Activated CD4-positive, alpha-beta T cell treated with anti-CD3 and anti-CD28 coated beads, Interleukin-2, amount 50 U/mL, for 1 hour (primary cell): ENCODE measurements at regions not wholly inside any gene's neighbourhood (a gene's known extent, or its start where the extent isn't known, plus 50 kb on each side); places are given as distances from the start of the nearest gene placed in this dataset.

Source experiments
- DNase-seq: peaks from one replicate; pipeline ENCODE4 v3.0.0-alpha.2; 2020

DNA sequence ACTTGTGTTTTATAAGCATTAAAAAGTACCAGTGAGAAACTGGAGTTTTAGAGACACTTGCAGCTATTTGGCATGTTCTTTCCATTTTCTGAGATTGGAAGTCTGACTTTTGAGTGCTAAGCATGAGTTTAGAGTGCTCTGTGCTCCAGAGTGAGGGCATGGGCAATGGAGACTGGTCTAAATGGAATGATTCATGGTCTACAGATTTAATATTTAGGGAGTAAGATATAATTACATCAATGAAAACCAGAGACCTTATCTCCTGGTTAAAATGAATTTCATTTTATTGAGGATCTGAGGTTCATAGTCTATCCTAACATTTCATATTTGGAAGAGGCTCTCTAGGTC, 135.9 kb upstream of the RPS23 start:
- DNase-seq, result no peak

DNA sequence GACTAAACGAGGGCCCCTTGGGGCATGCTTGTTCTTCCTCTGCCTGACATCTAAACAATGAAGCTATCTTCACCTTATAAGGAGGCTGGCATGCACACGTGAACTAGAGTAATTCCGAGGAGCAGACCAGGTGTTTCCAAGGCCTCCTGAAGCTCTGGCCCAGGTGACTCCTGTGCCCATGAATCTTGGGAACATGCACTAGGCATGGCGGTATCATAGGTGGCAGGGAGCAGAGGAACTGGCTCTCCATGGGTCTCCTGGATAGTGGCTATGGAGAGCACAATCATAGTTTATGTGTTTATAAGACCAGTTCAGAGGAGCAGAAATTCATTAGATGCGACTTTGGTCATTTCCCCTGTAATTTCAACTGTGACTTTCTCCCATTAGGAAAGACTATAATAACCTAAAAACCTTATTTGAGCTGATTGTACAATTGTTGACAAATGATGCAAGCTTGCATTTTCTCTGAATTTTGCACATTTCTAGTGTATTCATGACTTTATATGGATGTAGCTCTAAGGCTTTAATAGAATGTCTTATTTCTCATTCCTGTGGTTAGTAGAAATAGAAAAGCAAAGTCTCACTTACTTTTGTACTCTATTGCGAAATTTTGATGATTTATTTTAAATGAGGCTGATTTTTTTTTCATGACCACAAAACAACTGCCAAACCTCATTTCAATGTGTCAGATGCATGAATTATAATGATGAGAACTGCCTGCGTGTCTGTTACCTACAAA, 135.3 kb upstream of the RPS23 start:
- no peak for DNase-seq

DNA sequence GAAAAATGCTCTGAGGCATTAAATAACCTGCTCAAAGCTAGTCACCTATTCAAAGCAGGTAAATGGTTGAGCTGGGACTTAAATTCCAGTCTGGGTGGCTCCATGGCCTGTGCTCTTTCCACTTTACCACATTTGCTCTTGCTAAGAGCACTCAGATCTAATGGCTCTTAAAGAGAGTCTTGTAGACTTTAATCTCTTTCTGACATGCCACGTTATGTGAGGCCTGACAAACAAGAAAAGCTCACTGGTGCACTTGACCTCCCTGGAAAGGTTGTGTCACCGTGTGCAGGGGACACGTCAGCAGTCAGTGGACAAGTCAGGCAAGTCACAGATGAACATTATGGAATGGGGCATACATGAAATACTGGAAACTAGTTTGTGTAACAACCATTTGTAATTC, 129.9 kb upstream of the RPS23 start:
- DNase-seq, result no peak

DNA sequence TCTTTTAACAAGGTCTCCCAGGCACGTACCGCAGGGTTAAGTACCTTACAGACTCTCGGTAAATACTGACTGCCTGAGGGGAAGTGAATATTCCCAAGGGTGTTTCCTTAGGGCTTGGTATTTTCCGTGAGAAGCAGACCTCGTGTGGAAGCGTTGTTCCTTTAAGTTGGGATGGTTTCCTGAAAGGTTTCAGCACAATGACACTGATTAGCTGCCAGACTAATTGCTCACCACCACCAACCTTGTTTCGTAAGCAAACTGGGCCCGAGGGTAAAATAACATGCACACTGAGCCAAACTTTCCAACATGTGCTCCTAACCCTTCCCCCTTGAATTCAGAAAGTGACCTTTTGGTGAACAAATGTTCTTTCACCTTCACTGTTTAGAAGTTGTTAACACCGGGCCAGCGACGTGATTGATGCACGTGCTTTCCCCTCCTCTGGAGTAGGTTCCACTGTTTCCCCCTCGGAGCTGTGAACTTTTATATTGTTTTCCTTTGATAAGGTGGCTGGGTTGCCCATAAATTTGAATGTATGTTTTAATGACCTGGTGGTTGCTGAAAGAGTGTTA, 128.1 kb upstream of the RPS23 start:
- DNase-seq, result no peak

DNA sequence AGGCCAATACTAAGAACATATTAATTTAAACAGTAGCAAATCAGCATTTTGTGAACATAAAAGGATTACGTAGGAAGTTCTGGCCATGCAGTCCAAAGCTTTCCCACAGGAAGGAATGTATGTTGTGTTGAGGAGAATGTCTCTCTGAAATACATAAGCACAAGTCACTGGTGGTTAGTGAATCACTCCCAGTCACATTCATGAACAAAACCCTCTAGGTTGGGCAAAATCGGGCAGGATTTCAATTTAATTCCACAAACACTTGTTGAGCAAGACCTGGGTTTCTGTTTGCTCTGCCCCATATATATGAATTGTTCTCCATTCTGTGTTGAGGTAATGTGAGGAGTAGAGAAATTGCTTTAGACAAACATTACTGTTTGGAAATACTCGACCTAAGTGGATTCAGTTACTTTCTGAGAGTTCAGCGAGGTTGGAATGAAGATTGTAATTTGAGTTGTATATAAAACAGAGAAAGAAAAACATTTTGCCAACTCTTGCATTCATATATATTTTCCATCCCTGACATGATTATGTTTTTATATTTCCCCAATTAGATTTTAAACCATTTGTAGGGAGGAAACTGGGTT, 127.6 kb upstream of the RPS23 start:
- DNase-seq, result no peak

DNA sequence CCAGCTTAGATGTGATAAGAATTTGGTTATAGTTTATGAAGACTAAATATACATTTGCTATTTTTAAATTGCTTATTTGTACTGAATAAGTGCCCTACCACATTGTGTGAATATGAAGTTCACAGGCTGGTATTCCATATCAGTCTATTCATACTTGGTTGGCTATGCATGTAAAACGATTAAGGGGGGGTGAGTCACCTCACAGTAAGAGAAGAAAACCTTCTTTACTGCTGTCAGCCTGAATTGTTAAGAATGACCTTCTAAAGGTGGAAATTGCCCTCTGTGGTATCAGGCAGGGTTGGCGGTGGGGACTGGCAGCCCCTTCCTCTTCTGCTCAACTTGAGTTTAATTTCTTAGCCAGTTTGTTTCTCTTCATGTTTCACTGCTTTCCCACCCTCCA, 127.0 kb upstream of the RPS23 start:
- DNase-seq, result no peak

DNA sequence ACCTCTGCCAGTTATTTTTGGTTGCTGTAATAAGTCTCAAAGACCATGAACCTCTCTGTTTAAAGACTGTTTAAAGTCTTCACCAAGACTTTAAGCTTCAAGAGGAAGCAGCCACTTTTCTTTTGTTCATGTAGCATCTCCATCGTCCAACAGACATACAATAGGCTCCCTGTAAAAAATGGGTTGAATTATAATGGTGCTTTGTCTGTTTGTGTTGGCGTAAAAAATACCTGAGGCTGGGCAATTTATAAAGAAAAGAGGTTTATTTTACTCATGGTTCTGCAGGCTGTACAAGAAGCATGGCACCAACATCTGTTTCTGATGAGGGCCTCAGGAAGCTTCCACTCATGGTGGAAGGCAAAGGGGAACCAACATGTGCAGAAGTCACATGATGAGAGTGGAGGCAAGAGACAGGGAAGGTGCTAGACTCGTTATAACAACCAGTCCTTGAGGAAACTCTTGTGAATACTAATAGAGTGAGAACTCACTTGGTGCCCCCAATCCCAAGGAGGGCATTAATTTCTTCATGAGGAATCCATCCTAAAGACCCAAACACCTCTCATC, 126.3 kb upstream of the RPS23 start:
- DNase-seq, result no peak

DNA sequence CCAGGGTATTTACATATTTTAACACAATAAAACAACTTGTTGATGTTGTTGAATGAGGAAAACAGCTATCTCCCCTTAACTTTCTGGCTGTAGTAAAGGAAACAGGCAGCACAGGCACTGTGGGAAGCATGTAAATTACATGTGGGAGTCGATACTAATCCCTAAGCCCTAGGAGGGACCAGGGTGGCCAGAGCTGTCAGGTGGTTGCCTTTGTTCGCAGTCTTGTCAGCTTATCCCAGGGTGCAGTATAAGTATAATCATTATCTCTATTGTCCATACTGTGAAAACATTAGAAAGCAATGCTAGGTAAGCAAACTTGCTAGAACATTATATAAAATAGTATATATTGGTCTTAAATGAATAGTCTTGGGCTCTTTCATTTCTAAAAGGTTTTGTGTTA, 125.6 kb upstream of the RPS23 start:
- DNase-seq, result no peak

DNA sequence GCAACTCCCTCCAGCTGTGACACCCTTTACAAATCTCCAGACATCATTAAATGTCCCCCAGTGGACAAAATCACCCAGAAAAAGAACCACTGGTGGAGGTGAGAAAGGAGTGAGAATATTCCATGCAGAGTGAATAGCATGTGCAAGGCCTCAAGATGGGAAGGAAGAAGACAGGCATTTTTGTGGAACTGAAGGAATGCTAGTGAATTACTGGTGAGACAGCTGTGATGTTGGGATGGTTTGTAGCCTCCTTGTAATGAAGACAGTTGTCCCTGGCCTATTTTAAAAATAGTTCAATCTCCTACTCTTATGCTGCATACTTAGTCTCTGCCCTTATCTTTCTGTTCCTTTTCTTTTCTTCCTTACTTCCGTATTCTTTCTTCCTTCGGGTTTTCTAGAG, 124.9 kb upstream of the RPS23 start:
- DNase-seq, result no peak

DNA sequence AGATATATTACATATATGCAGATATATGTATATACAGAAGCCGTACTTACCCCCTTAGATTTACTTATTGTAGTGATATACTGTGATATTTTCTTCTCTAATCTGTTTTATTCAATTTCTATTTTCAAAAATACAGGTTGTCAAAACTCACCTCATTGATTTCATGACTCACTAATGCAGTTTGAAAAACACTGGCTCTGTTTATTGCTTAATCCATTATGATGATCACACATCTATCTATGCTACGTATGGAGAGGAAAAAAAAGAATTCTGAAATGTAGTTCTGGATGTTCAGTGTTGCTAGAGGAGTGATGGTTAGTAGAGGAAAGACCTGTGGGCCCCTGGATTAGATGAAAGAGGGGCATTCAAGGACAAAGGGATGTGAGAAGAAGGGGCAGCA, 121.0 kb upstream of the RPS23 start:
- DNase-seq, result no peak

DNA sequence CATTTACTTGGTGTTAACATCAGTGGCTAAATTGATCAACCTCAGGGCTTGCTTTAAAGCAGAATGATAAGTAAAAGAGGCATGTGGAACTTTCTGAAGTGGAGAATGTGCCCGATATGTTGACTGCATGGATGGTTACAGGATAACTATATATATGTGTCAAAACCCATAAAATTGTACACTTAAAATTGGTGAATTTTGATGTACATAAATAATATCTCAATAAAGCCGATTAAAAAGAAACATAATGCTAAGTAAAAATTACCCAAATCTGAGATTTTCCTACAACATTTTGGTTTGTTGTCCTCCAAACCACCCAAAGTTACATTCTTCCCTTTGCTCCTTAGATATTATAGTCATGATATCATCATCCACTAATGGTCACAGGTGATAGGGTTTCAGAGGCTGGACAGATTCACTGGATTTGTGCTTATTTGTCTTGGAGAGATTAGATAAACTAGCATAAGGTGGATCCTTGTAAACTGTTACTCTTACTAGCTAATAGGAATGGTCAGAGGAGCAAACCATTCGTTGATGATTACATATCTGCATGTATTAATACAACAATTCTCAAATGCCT, 119.7 kb upstream of the RPS23 start:
- no peak for DNase-seq

DNA sequence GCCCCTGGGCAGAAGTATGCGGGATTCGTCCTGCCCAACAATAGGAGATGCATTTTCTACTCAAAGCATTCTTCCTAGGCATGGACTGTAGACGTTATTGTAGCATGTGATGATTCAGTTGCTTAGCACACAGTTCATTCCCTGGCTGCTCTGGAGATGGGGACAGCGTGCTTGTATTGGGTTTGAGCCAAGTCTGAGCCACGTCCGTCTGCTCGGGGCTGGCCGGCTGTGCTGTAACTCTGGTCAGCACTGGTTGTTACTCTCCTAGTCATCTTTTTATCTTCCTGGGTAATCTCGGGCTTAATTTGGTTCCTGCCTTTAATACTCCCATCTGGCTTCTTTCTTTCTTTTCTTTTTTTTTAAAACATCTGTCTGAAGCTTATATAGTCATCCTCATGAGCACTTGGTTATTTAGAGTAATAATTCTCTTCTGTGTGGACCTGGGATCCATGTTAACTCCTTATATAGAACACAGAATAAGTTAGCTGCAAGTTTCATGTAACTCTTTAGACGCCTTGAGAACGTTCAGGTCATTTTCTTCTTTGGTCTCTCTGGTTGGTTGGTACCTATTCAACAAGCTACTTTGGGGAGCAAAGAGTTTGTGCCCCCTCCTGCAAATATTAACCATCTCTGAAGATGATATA, 118.8 kb upstream of the RPS23 start:
- DNase-seq, result no peak

DNA sequence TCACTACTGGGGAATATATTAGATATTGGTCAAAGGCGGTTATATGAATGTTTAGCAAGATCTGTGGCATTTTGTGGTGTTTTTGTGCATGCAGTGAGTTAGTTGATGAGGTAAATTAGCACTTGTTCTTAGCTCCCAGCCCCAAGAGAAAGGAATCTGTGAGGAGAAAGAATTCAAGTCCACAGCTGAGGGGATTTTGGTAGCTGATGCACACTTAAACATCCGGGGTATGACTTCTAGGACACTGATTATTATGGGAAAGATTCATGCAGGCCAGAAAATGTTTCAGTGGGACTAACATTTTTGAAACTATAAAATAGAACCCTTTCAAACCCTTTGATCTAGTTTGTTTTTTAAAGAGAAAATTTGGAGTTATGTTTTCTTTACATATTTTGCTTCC, 118.2 kb upstream of the RPS23 start:
- DNase-seq, result no peak

DNA sequence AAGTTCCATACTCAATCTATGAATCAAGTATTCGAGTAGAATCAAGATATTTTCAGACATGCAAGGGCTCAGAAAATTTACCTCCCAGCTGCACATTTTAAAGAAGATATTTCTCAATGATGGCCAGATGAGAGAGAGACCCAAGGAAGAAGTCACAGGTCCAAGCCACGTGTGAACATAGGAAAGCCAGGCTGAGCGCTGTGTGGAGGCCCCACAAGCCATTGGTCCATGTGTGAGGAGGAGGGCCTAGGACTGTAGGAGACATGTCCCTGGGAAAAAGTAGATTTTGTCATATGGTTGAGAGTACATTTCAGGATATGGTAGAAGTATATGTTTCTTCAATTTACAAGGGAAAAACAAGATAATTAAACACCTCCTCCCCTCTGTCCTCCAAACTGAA, 115.8 kb upstream of the RPS23 start:
- no peak for DNase-seq

DNA sequence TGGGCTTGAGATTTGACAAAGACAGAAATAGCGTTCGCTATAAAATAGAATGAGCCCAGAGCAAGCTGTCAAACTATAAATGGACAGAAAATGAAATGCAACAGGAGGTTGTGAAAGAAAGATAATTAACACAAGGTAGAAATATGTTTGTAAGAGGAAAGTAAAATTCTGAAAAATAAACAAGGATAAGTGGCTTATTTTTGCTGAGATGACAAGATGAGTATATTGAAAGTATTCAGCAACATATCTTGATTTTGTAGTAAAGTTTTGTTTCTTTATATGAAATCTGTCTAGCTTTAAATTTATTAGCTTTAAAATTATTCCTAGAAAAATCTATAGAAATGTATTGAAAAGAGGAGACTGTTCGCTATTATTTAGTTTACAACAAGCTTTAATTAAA, 111.9 kb upstream of the RPS23 start:
- no peak for DNase-seq

DNA sequence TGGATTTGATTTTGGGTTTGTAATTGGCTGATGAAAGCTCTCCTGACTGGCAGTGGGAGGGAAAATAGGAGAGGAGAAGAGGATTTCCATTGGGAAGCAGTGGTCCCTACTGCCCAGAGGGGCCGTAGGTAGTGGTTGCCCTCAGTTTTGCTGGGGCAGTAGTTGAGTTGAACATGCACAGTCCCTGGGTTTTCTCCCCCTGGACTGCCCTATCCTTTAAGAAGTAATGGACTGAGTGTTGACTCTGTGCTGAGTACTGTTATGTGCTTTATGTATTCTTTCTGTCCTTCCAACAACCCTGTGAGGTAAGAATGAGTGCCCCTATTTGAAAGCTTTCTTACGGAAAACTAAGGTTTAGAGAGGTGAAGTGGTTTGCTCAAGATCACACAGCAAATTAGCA, 111.2 kb upstream of the RPS23 start:
- DNase-seq, result no peak

DNA sequence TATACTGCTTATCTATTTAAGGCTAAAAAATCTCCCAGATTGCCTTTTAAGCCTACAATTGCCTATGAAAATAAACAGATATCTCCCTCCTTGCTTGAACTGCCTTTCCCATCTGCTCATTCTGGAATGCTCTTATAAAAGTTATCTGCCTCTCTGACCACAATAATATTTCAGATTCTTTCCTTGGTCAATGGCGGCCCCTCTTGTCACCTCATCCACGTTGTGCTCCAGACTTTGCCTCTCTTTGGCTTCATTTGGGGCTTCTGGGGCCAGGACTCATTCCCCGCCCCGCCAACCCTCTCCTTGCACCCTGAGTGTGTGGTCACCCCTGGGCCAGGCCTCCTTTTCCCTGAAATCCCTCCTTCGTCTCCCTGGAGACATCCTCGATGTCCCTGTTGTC, 110.0 kb upstream of the RPS23 start:
- DNase-seq, result no peak

DNA sequence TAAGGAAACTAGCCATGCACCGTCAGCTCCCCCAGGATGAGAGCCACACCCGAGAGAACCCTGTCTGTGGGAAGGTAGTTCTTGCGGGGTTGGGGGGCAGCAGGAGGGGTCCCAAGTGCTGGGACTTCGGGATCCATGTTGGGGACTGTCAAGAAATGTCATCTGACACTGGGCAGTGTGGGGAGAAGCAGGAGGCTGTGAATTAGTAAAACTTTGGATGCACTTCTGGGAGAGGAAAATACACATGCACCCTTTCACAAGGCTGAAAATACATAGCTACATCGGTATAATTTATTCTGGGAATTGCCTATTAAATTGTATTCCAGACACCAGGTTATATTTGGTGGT, 109.6 kb upstream of the RPS23 start:
- DNase-seq, result no peak

DNA sequence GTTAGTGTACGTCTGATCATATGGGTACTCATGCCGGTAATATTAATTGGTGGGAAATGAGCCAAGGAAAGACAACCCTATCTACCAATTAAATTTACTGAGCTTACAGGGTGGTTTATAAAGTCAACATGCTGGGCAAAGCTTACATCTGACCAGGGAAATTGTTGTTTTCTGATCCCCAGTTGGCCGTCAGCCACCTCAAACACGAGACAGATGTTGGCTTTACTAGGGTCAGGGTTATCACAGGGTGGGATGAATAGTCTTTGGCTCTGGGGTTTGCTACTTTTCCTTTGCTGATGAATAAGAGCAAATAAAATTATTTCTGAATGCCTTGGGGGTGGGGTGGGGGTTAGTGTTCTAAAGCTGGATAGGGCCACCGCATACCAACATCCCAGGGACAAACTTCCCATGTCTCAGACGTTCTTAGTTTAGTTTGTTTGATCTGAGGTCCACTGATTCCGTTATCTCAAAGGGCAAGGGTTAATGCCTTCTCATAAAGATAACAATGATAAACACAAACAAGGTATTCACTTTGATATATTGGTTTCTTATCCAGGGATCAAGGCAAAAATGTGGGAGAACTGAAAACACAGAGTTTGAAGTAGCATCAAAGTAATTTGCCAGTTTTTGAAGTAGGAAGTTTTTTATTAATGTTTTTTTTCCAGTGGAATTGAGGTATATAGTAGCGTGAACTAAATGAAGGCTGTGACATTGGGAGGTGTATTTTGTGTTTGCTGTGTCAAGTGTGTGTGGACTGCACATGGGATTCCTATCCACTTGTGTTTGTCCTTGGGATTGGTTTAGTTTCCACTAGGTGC, 109.1 kb upstream of the RPS23 start:
- DNase-seq, result no peak

DNA sequence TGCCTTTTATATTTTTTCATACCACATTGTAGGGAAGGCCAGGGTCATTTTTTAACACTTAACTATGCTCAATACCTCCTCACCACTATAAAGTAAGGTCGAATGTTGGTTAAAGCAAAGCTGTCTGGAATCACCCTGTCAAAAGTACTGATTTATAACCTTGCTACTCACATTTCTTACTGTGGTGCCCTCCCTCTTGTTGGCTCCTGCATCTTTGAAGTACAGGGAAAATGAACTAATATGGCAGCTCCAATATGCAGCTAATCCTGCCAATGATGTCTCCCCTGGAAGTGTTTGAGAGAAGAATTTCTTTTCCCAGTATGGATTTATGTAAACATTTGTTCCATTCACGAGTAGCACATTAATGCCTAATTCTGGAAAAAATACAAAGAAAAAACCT, 108.4 kb upstream of the RPS23 start:
- DNase-seq, result no peak

DNA sequence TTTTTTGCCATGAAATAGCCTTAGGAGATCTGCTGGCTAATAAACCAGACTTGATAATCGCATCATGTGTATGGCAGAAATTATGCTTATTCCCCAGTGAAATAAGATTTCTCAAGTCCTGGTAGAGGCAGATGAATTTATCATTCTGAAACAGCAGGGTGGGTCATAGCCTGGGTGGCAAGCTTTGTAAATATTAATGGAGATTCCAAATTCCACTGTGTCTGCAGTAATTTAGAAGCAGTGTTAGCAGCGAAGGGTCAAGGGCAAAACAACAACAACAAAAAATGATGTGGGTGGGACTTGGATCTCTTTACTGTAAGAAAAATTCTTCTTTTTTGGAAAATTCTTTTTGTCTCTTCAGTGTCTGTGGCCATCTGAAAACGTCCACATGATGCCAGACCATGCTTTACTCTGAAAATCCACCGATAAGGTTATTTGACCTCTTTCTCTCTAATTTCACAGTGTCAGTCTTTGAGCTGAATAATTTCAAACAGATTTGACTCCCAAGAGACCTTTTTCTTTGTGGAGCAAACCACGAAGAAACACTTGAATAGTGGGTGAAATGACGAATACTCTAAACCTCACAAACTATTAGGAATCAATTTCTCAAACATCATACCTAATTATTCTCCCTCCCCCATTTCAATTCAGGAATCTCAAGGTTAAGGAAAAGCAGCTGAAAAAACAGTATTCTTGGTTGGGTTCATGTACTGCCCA, 106.0 kb upstream of the RPS23 start:
- DNase-seq, result no peak

DNA sequence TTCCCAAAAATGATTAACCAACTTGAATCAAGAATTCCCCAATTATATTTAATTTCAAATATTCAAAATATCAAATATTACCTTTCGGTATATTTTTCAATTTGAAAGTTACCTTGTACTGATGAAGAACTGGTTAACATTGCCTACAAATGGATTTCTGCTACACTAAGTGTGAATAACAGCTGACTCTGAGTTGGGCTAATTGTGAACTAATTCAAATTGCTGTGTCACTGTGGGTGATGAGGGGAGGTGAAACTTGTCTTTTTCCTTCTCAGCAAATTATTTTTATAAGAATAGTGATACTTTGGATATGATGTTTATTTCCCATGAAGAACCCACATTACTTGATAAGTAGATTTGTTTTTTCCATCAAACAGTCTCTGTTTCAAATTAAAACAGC, 103.4 kb upstream of the RPS23 start:
- DNase-seq, result no peak
